HCT116 (cell line): ENCODE measurements at regions not wholly inside any gene's neighbourhood (a gene's known extent, or its start where the extent isn't known, plus 50 kb on each side); places are given as distances from the start of the nearest gene placed in this dataset.

Experiments used
- ATAC-seq: fragments of 200-7000 bp; cut with Tn5 transposase; 2 replicates; pipeline ENCODE4 v1.9.1; 2020; ENCODE audit warnings: mild to moderate bottlenecking, moderate library complexity
- BruUV-seq: library from RNA; stranded (reverse); fragments of 400-500 nt; replicated peaks from 2 replicates; lab custom pipeline; 2021; lab: Mats Ljungman, UMichigan
- CTCF ChIA-PET: fragments of 300-600 bp; sonication (Branson Sonifier 250); formaldehyde crosslinking; loops from one replicate; lab custom pipeline; 2021; ENCODE audit warnings: antibody characterized with exemption; lab: Charles Lee
- POLR2A ChIA-PET: fragments of 300-600, 350-600 bp; sonication (Branson Sonifier 250); formaldehyde crosslinking; loops from one replicate; lab custom pipeline; 2021; ENCODE audit warnings: antibody characterized with exemption; lab: Charles Lee
- RAD21 ChIA-PET, 2 experiments: fragments of 300-600 bp; sonication (Branson Sonifier 250); formaldehyde crosslinking; loops; one replicate each; lab custom pipeline; 2023; ENCODE audit warnings: low total read pairs in 2 of 2; ENCODE audit not compliant: uncharacterized antibody in 2 of 2, unreplicated experiment in 2 of 2, low non-redundant PET in 1 of 2; lab: Charles Lee
- DNase-seq: peaks from one replicate; pipeline ENCODE4 v3.0.0-alpha.2; 2010; ENCODE audit warnings: low read depth, low spot score
- H2AFZ ChIP-seq: fragments of 200-600 bp; shearing (Covaris generic), sonication (generic); 2 replicates; pipeline ENCODE4 v1.6.1; 2017; ENCODE audit warnings: low read depth, mixed run types, mixed read lengths, antibody characterized with exemption, low read length; ENCODE audit not compliant: poor library complexity, severe bottlenecking
- H3K27ac ChIP-seq: 2 replicates; pipeline ENCODE4 v1.5.1; 2012; ENCODE audit warnings: low read depth, low read length
- H3K27me3 ChIP-seq: fragments of 200-600 bp; sonication (generic); 2 replicates; pipeline ENCODE4 v1.6.1; 2016; ENCODE audit warnings: mixed run types, low read length, mixed read lengths; ENCODE audit not compliant: insufficient read depth
- H3K36me3 ChIP-seq, 2 experiments: fragments of 200-500 bp in 1 of 2; fragments of 200-600 bp in 1 of 2; sonication (Bioruptor generic) in 1 of 2; sonication (generic) in 1 of 2; 2 replicates each; pipeline versions ENCODE4 v1.5.1 to v1.6.1; 2014 to 2016; ENCODE audit warnings: low read length in 2 of 2, inconsistent platforms in 1 of 2, mixed read lengths in 1 of 2, mixed run types in 1 of 2; ENCODE audit not compliant: insufficient read depth in 2 of 2, control insufficient read depth in 1 of 2
- H3K4me1 ChIP-seq, 2 experiments: fragments of 200-600 bp in 1 of 2; sonication (generic) in 1 of 2; 2 replicates each; pipeline versions ENCODE4 v1.5.1 to v1.6.1; 2012 to 2017; ENCODE audit warnings: low read length in 2 of 2, inconsistent platforms in 1 of 2, mild to moderate bottlenecking in 1 of 2, mixed read lengths in 1 of 2, mixed run types in 1 of 2, moderate library complexity in 1 of 2; ENCODE audit not compliant: insufficient read depth in 2 of 2, control insufficient read depth in 1 of 2
- H3K4me2 ChIP-seq: fragments of 200-600 bp; sonication (generic); 2 replicates; pipeline ENCODE4 v1.6.1; 2017; ENCODE audit warnings: mixed run types, low read length, mixed read lengths
- H3K4me3 ChIP-seq, 2 experiments: fragments of 200-600 bp in 1 of 2; sonication (generic) in 1 of 2; replicated peaks in 1 of 2; 2 replicates each; pipeline ENCODE4 v1.5.1; 2011 to 2016; ENCODE audit warnings: low read length in 2 of 2, control low read depth in 1 of 2, low read depth in 1 of 2, mild to moderate bottlenecking in 1 of 2, mixed read lengths in 1 of 2, mixed run types in 1 of 2
- H3K79me2 ChIP-seq: fragments of 200-600 bp; sonication (generic); 2 replicates; pipeline ENCODE4 v1.6.1; 2017; ENCODE audit warnings: mild to moderate bottlenecking, mixed run types, low read length, moderate library complexity, mixed read lengths; ENCODE audit not compliant: insufficient read depth
- H3K9ac ChIP-seq: fragments of 200-600 bp; sonication (generic); 2 replicates; pipeline ENCODE4 v1.6.1; 2016; ENCODE audit warnings: low read length, mixed read lengths
- H3K9me2 ChIP-seq: fragments of 200-600 bp; sonication (generic), shearing (Covaris generic); 2 replicates; pipeline ENCODE4 v1.6.1; 2017; ENCODE audit warnings: mixed run types, mild to moderate bottlenecking, moderate library complexity; ENCODE audit not compliant: insufficient read depth
- H3K9me3 ChIP-seq, 2 experiments: fragments of 200-500 bp in 1 of 2; fragments of 200-600 bp in 1 of 2; sonication (Bioruptor generic) in 1 of 2; sonication (generic) in 1 of 2; 2 replicates each; pipeline ENCODE4 v1.6.1; 2014 to 2017; ENCODE audit warnings: low read length in 2 of 2, mixed read lengths in 2 of 2, inconsistent platforms in 1 of 2, low read depth in 1 of 2, mild to moderate bottlenecking in 1 of 2, mixed run types in 1 of 2, moderate library complexity in 1 of 2; ENCODE audit not compliant: control insufficient read depth in 1 of 2, insufficient read depth in 1 of 2
- H4K20me1 ChIP-seq: fragments of 200-600 bp; sonication (generic), shearing (Covaris generic); 2 replicates; pipeline ENCODE4 v1.6.1; 2017; ENCODE audit warnings: mixed run types, mild to moderate bottlenecking, moderate library complexity; ENCODE audit not compliant: insufficient read depth
- ATF3 ChIP-seq: IDR thresholded peaks from 2 replicates; pipeline ENCODE4 v1.6.1; 2012
- CBX3 ChIP-seq: IDR thresholded peaks from 2 replicates; pipeline ENCODE4 v1.6.1; 2012; ENCODE audit warnings: low read depth
- CTCF ChIP-seq, 3 experiments: fragments of 200-600 bp in 1 of 3; sonication (generic) in 1 of 3; IDR thresholded peaks in 2 of 3; conservative IDR thresholded peaks in 1 of 3; 2 replicates each; pipeline ENCODE4 v1.5.1; 2012 to 2017; ENCODE audit warnings: low read depth in 2 of 3, low read length in 2 of 3, antibody characterized with exemption in 1 of 3, borderline replicate concordance in 1 of 3, control low read depth in 1 of 3, mild to moderate bottlenecking in 1 of 3, mixed read lengths in 1 of 3, mixed run types in 1 of 3, moderate library complexity in 1 of 3; ENCODE audit not compliant: insufficient read depth in 1 of 3
- EGR1 ChIP-seq: IDR thresholded peaks from 2 replicates; pipeline ENCODE4 v1.6.1; 2012; ENCODE audit warnings: low read depth
- ELF1 ChIP-seq: IDR thresholded peaks from 2 replicates; pipeline ENCODE4 v1.6.1; 2012; ENCODE audit warnings: low read depth, borderline replicate concordance
- EZH2 ChIP-seq: fragments of 200-600 bp; sonication (generic); IDR thresholded peaks from 2 replicates; pipeline ENCODE4 v1.6.1; 2017; ENCODE audit warnings: antibody characterized with exemption, mixed run types
- EZH2phosphoT487 ChIP-seq: fragments of 200-600 bp; IDR thresholded peaks from 2 replicates; pipeline ENCODE4 v1.6.1; 2018; ENCODE audit warnings: antibody characterized with exemption, borderline replicate concordance
- FOSL1 ChIP-seq: IDR thresholded peaks from 2 replicates; pipeline ENCODE4 v1.6.1; 2012; ENCODE audit warnings: low read depth
- JUND ChIP-seq: IDR thresholded peaks from 2 replicates; pipeline ENCODE4 v1.6.1; 2012
- POLR2A ChIP-seq: IDR thresholded peaks from 2 replicates; pipeline ENCODE4 v1.7.0; 2011; ENCODE audit warnings: borderline replicate concordance; ENCODE audit not compliant: insufficient read depth, insufficient read length; ENCODE audit errors: extremely low read depth
- RAD21 ChIP-seq: IDR thresholded peaks from 2 replicates; pipeline ENCODE4 v1.6.1; 2012; ENCODE audit warnings: low read depth, mild to moderate bottlenecking
- SP1 ChIP-seq: IDR thresholded peaks from 2 replicates; pipeline ENCODE4 v1.6.1; 2012; ENCODE audit warnings: low read depth
- SRF ChIP-seq: IDR thresholded peaks from 2 replicates; pipeline ENCODE4 v1.6.1; 2012; ENCODE audit warnings: low read depth
- TCF7L2 ChIP-seq: IDR thresholded peaks from 2 replicates; pipeline ENCODE4 v1.7.0; 2011; ENCODE audit warnings: borderline replicate concordance, inconsistent platforms; ENCODE audit not compliant: insufficient read depth, insufficient read length; ENCODE audit errors: extremely low read depth
- ZBTB33 ChIP-seq: IDR thresholded peaks from 2 replicates; pipeline ENCODE4 v1.6.1; 2011; ENCODE audit warnings: mild to moderate bottlenecking, low read length, moderate library complexity; ENCODE audit not compliant: insufficient replicate concordance; ENCODE audit errors: extremely low read depth
- ZFX ChIP-seq: fragments of 450-650 bp; IDR thresholded peaks from 2 replicates; pipeline ENCODE4 v1.6.1; 2017
- ZNF274 ChIP-seq: fragments of 200-500 bp; sonication (Bioruptor generic); IDR thresholded peaks from 2 replicates; pipeline ENCODE4 v1.6.1; 2014; ENCODE audit warnings: mild to moderate bottlenecking, low read depth, low read length, inconsistent platforms
- intact Hi-C: fragments of 100-400 bp; cut with micrococcal nuclease; formaldehyde crosslinking; loops from 2 replicates; pipeline ENCODE4 v1.10.0; 2022

- TF ChIP-seq CBX3 (no peak), CTCF (IDR thresholded peaks at IDR 0.05 in 2 of 3, conservative IDR thresholded peaks at IDR 0.05 in 1 of 3; ENCODE audit: borderline replicate concordance in 1 of 3, insufficient read depth in 1 of 3, low read depth in 2 of 3, low read length in 2 of 3) (no peak), EZH2 (no peak)
- TF ChIP-seq, all 23 proteins: peak for 0
Measured at GRCh38 chr2:74763962-74764428, 69.9 kb upstream of the HK2 start (continued).

GRCh38 chr2:74764429-74765272 is 69.3 kb upstream of the HK2 start:
- no TSS peak for BruUV-seq
- Histone ChIP-seq H3K4me2 (no peak overlapping the region), H3K9me3 (no peaks in the 10 kb centered on the region), H3K79me2 (no peaks in the 10 kb centered on the region), H3K4me3 (no peak overlapping the region), H3K27me3 (no peaks in the 10 kb centered on the region), H2AFZ (no peak overlapping the region), H3K27ac (no peak overlapping the region), H3K9ac (no peak overlapping the region), H3K4me1 (no peaks in the 10 kb centered on the region), H3K36me3 (no peaks in the 10 kb centered on the region), H4K20me1 (no peaks in the 10 kb centered on the region), H3K9me2 (no peaks in the 10 kb centered on the region)
- RAD21 ChIA-PET = no interaction called here
- POLR2A ChIA-PET = no interaction called here
- CTCF ChIA-PET = no interaction called here
- ATAC-seq (no peak), DNase-seq (no peak)
- intact Hi-C loops = no loop called here
- TF ChIP-seq EZH2phosphoT487 = no peak
- TF ChIP-seq EGR1 = no peak
- TF ChIP-seq RAD21 = no peak
- no peak for TF ChIP-seq FOSL1
- TF ChIP-seq POLR2A = no peak
- no peak for TF ChIP-seq EZH2
- no peak for TF ChIP-seq SRF
- TF ChIP-seq JUND = no peak
- TF ChIP-seq ELF1 = no peak
- TF ChIP-seq ZFX = no peak
- TF ChIP-seq TCF7L2 = no peak
- no peak for TF ChIP-seq ATF3
- no peak for TF ChIP-seq CTCF (IDR thresholded peaks at IDR 0.05 in 2 of 3, conservative IDR thresholded peaks at IDR 0.05 in 1 of 3; ENCODE audit: borderline replicate concordance in 1 of 3, insufficient read depth in 1 of 3, low read depth in 2 of 3, low read length in 2 of 3)
- TF ChIP-seq ZBTB33 = no peak
- TF ChIP-seq SP1 = no peak
- no peak for TF ChIP-seq ZNF274
